Smooth muscle cell (in vitro differentiated cells): ENCODE measurements at regions not wholly inside any gene's neighbourhood (a gene's known extent, or its start where the extent isn't known, plus 50 kb on each side); places are given as distances from the start of the nearest gene placed in this dataset.
"Not testable (repeated sequence)": the region's sequence is repeated elsewhere in the genome, so short reads cannot be mapped to it uniquely, and the experiment has no call there.

Source experiments
- DNase-seq: peaks from one replicate; lab custom pipeline; 2025; ENCODE audit not compliant: unreplicated experiment; lab: John Stamatoyannopoulos, UW
- H2AFZ ChIP-seq: fragments of 200-600 bp; sonication (generic); 2 replicates; pipeline ENCODE4 v1.6.0; 2016; ENCODE audit warnings: antibody characterized with exemption, low read depth, mild to moderate bottlenecking
- H3F3A ChIP-seq: fragments of 200-600 bp; sonication (generic); 2 replicates; pipeline ENCODE4 v1.6.0; 2017; ENCODE audit warnings: antibody characterized with exemption, low read depth
- H3K27ac ChIP-seq: fragments of 200-600 bp; sonication (generic); 2 replicates; pipeline ENCODE4 v1.5.1; 2016; ENCODE audit warnings: low read depth, mild to moderate bottlenecking
- H3K27me3 ChIP-seq: fragments of 200-600 bp; sonication (generic); 2 replicates; pipeline ENCODE4 v1.6.1; 2016; ENCODE audit warnings: low read depth, mild to moderate bottlenecking
- H3K36me3 ChIP-seq: fragments of 200-600 bp; sonication (generic); 2 replicates; pipeline ENCODE4 v1.5.1; 2016; ENCODE audit warnings: low read depth
- H3K4me1 ChIP-seq: fragments of 200-600 bp; sonication (generic); 2 replicates; pipeline ENCODE4 v1.5.1; 2016; ENCODE audit warnings: low read depth
- H3K4me2 ChIP-seq: fragments of 200-600 bp; sonication (generic); 2 replicates; pipeline ENCODE4 v1.6.0; 2016; ENCODE audit warnings: mild to moderate bottlenecking
- H3K4me3 ChIP-seq: fragments of 200-600 bp; sonication (generic); 2 replicates; pipeline ENCODE4 v1.5.1; 2016; ENCODE audit warnings: mild to moderate bottlenecking
- H3K79me2 ChIP-seq: fragments of 200-600 bp; sonication (generic); 2 replicates; pipeline ENCODE4 v1.6.0; 2016; ENCODE audit warnings: low read depth, mild to moderate bottlenecking
- H3K9ac ChIP-seq: fragments of 200-600 bp; sonication (generic); 2 replicates; pipeline ENCODE4 v1.6.0; 2016; ENCODE audit warnings: low read depth
- H3K9me3 ChIP-seq: fragments of 200-600 bp; sonication (generic); replicated peaks from 2 replicates; pipeline ENCODE4 v1.5.1; 2016; ENCODE audit warnings: low read depth
- H4K20me1 ChIP-seq: fragments of 200-600 bp; sonication (generic); 2 replicates; pipeline ENCODE4 v1.6.0; 2016; ENCODE audit warnings: low read depth
- WGBS: methylation state at CpG from one replicate; pipeline ENCODE4 v1.1.7; 2016; ENCODE audit warnings: low lambda C conversion rate; 5-methylcytosine and 5-hydroxymethylcytosine counted together
- TF ChIP-seq, protein P1 (sequence below): fragments of 200-600 bp; sonication (generic); IDR thresholded peaks from 2 replicates; pipeline ENCODE4 v1.5.1; 2017; ENCODE audit warnings: borderline replicate concordance, mild to moderate bottlenecking, antibody characterized with exemption; ENCODE audit not compliant: insufficient read depth, poor library complexity, severe bottlenecking

DNA sequence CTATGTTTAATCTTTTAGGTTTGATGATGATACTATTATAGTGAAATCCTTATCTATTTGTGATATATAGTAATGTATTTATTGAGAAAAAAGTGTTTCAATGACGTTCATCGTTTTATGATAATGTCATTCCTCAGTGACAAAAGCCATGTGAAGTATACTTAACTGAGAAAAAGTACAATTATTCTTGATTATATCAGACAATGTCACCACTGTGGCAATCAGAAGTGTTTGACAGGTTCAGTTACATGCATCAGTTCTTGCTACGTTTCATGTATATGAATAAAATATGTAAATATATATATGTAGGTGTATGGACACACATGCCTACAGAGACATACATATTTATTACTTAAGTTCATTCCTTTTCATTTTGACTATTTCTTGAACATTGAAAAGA, 341.5 kb upstream of the CDH10 start:
- TF ChIP-seq, protein P1, sequence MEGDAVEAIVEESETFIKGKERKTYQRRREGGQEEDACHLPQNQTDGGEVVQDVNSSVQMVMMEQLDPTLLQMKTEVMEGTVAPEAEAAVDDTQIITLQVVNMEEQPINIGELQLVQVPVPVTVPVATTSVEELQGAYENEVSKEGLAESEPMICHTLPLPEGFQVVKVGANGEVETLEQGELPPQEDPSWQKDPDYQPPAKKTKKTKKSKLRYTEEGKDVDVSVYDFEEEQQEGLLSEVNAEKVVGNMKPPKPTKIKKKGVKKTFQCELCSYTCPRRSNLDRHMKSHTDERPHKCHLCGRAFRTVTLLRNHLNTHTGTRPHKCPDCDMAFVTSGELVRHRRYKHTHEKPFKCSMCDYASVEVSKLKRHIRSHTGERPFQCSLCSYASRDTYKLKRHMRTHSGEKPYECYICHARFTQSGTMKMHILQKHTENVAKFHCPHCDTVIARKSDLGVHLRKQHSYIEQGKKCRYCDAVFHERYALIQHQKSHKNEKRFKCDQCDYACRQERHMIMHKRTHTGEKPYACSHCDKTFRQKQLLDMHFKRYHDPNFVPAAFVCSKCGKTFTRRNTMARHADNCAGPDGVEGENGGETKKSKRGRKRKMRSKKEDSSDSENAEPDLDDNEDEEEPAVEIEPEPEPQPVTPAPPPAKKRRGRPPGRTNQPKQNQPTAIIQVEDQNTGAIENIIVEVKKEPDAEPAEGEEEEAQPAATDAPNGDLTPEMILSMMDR: no peak
- no peaks in the 10 kb centered on the region for H3F3A ChIP-seq
- no peaks in the 10 kb centered on the region for H4K20me1 ChIP-seq
- H3K9me3 ChIP-seq: no peaks in the 10 kb centered on the region
- H3K36me3 ChIP-seq: no peaks in the 10 kb centered on the region
- no peak overlapping the region for H3K27ac ChIP-seq
- H3K4me3 ChIP-seq: no peak overlapping the region
- H3K27me3 ChIP-seq: no peaks in the 10 kb centered on the region
- H3K4me1 ChIP-seq: no peaks in the 10 kb centered on the region
- DNase-seq: no peak
- H3K4me2 ChIP-seq: no peak overlapping the region
- no peak overlapping the region for H3K9ac ChIP-seq
- no peak overlapping the region for H2AFZ ChIP-seq
- H3K79me2 ChIP-seq: no peaks in the 10 kb centered on the region
- 92% methylated on average over 3 of the region's 3 CpGs for WGBS

- H2AFZ ChIP-seq, H3K9me3 ChIP-seq, H3K9ac ChIP-seq, H3K36me3 ChIP-seq, H4K20me1 ChIP-seq, H3K27me3 ChIP-seq, DNase-seq, H3K4me3 ChIP-seq, H3K4me2 ChIP-seq, H3K79me2 ChIP-seq, H3F3A ChIP-seq, H3K4me1 ChIP-seq, H3K27ac ChIP-seq: not testable (repeated sequence)
- WGBS: 89% methylated on average over 3 of the region's 3 CpGs
These were observed 333.8 kb upstream of the CDH10 start for GRCh38 chr5:24978552-24978951.

DNA sequence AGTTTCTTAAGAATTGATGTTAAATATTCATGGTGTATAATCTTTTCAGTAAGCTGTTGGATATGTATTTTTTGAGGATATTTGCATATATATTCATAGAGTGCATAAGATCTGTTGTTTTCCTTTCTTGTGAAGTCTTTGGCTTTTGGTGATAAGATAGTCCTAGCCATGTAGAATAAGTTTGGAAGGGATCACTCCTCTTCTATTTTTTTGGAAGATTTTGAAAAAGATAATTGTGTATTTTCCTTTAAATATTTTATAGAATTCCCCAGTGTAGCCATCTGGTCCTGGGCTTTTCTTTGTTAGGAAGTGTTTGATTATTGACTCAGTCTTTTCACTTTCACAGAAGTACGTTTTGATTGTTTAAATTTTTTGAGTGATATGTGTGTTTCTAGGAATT, 318.8 kb upstream of the CDH10 start:
- Histone ChIP-seq H4K20me1 (no peaks in the 10 kb centered on the region), H3K4me1 (no peaks in the 10 kb centered on the region), H3F3A (no peaks in the 10 kb centered on the region), H3K4me2 (no peak overlapping the region), H3K36me3 (no peaks in the 10 kb centered on the region), H3K27me3 (no peaks in the 10 kb centered on the region), H3K9ac (no peak overlapping the region), H3K4me3 (no peak overlapping the region), H3K79me2 (no peaks in the 10 kb centered on the region), H2AFZ (no peak overlapping the region), H3K27ac (no peak overlapping the region), H3K9me3 (no peaks in the 10 kb centered on the region)
- DNase-seq: no peak
- TF ChIP-seq, protein P1: no peak
- 72% methylated on average over 1 of the region's 1 CpG for WGBS

- Histone ChIP-seq H3K4me1 (no peaks in the 10 kb centered on the region), H3K27me3 (no peaks in the 10 kb centered on the region), H3K9me3 (no peaks in the 10 kb centered on the region), H3K4me3 (no peak overlapping the region), H3K9ac (no peak overlapping the region), H4K20me1 (no peaks in the 10 kb centered on the region), H3F3A (no peaks in the 10 kb centered on the region), H3K4me2 (no peak overlapping the region), H3K27ac (no peak overlapping the region), H3K36me3 (no peaks in the 10 kb centered on the region), H3K79me2 (no peaks in the 10 kb centered on the region), H2AFZ (no peak overlapping the region)
- DNase-seq: no peak
- TF ChIP-seq, protein P1: no peak
- 76% methylated on average over 3 of the region's 3 CpGs for WGBS
These were observed 278.6 kb upstream of the CDH10 start for GRCh38 chr5:24923400-24923799.
